SU-DHL-6 (cell line): ENCODE measurements at regions not wholly inside any gene's neighbourhood (a gene's known extent, or its start where the extent isn't known, plus 50 kb on each side); places are given as distances from the start of the nearest gene placed in this dataset.

ENCODE experiments used
- H2AFZ ChIP-seq: fragments of 200-600 bp; sonication (generic); 2 replicates; pipeline ENCODE4 v1.6.1; 2014; ENCODE audit warnings: low read depth, mild to moderate bottlenecking, moderate library complexity, mixed read lengths, antibody characterized with exemption, low read length; ENCODE audit not compliant: severe bottlenecking
- H3F3A ChIP-seq: fragments of 200-600 bp; shearing (Covaris generic); 2 replicates; pipeline ENCODE4 v1.6.0; 2016; ENCODE audit warnings: antibody characterized with exemption, mild to moderate bottlenecking; ENCODE audit not compliant: insufficient read depth
- H3K27ac ChIP-seq: fragments of 200-600 bp; sonication (generic); 2 replicates; pipeline ENCODE4 v1.5.1; 2016; ENCODE audit warnings: low read depth, mild to moderate bottlenecking, low read length, moderate library complexity, mixed read lengths
- H3K27me3 ChIP-seq: fragments of 200-600 bp; sonication (generic), shearing (Covaris generic); 2 replicates; pipeline ENCODE4 v1.6.0; 2014; ENCODE audit warnings: mild to moderate bottlenecking, low read length
- H3K36me3 ChIP-seq: fragments of 200-600 bp; sonication (generic); 2 replicates; pipeline ENCODE4 v1.6.1; 2014; ENCODE audit warnings: mild to moderate bottlenecking, low read length, mixed read lengths
- H3K4me2 ChIP-seq: fragments of 300-600, 200-600 bp; shearing (Covaris generic), sonication (generic); 2 replicates; pipeline ENCODE4 v1.6.0; 2014; ENCODE audit warnings: low read length, low read depth, mild to moderate bottlenecking; ENCODE audit not compliant: poor library complexity, severe bottlenecking
- H3K4me3 ChIP-seq: fragments of 200-600 bp; sonication (generic); 2 replicates; pipeline ENCODE4 v1.5.1; 2014; ENCODE audit warnings: antibody characterized with exemption, low read length, mild to moderate bottlenecking, mixed read lengths; ENCODE audit not compliant: insufficient read depth, poor library complexity, severe bottlenecking
- H3K79me2 ChIP-seq: fragments of 200-600 bp; sonication (generic); 2 replicates; pipeline ENCODE4 v1.6.1; 2014; ENCODE audit warnings: mild to moderate bottlenecking, low read length, moderate library complexity; ENCODE audit not compliant: insufficient read depth
- H3K9ac ChIP-seq: fragments of 200-600 bp; sonication (generic); 2 replicates; pipeline ENCODE4 v1.7.0; 2014; ENCODE audit warnings: mild to moderate bottlenecking, low read length
- H3K9me2 ChIP-seq: fragments of 200-600 bp; sonication (generic); replicated peaks from 2 replicates; pipeline ENCODE4 v1.6.1; 2014; ENCODE audit warnings: low read length; ENCODE audit not compliant: insufficient read depth
- H3K9me3 ChIP-seq: fragments of 200-600 bp; sonication (generic); 2 replicates; pipeline ENCODE4 v1.6.1; 2014; ENCODE audit warnings: low read length, mixed read lengths; ENCODE audit not compliant: insufficient read depth
- H4K20me1 ChIP-seq: fragments of 200-600 bp; sonication (generic); 2 replicates; pipeline ENCODE4 v1.6.1; 2014; ENCODE audit warnings: low read depth, mild to moderate bottlenecking, antibody characterized with exemption, low read length, moderate library complexity, mixed read lengths
- EZH2phosphoT487 ChIP-seq: fragments of 200-600 bp; sonication (generic), shearing (Covaris generic); conservative IDR thresholded peaks from 2 replicates; pipeline ENCODE4 v1.6.1; 2018; ENCODE audit warnings: mild to moderate bottlenecking, antibody characterized with exemption, low read length, moderate library complexity, mixed read lengths
- TF ChIP-seq, protein P1 (sequence below): fragments of 200-600 bp; sonication (generic); IDR thresholded peaks from one replicate; pipeline ENCODE4 v1.5.1; 2017; ENCODE audit warnings: antibody characterized with exemption, mild to moderate bottlenecking, low read length, moderate library complexity; ENCODE audit not compliant: insufficient read depth, poor library complexity, severe bottlenecking

DNA sequence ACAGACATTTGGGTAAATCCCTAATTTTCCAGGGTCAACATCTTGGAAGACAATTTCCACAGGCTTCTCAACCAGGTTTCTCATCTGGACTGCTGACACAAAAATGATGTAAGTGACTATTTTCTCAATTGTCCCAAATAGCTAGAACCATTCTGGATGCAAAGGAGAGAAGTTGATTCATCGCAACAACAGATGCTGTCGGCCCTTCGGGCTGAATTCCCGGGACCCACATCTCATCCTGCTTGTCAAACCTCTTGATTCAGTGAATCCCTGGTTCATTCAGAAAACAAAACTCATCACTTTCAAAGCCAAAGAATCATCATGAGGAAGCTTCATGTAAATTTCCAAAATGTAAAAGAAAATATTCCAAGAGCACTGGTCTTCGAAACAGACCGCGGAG, 251.8 kb downstream of the NPHP4 start:
- TF ChIP-seq EZH2phosphoT487: no peak
- TF ChIP-seq, protein P1, sequence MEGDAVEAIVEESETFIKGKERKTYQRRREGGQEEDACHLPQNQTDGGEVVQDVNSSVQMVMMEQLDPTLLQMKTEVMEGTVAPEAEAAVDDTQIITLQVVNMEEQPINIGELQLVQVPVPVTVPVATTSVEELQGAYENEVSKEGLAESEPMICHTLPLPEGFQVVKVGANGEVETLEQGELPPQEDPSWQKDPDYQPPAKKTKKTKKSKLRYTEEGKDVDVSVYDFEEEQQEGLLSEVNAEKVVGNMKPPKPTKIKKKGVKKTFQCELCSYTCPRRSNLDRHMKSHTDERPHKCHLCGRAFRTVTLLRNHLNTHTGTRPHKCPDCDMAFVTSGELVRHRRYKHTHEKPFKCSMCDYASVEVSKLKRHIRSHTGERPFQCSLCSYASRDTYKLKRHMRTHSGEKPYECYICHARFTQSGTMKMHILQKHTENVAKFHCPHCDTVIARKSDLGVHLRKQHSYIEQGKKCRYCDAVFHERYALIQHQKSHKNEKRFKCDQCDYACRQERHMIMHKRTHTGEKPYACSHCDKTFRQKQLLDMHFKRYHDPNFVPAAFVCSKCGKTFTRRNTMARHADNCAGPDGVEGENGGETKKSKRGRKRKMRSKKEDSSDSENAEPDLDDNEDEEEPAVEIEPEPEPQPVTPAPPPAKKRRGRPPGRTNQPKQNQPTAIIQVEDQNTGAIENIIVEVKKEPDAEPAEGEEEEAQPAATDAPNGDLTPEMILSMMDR: no peak
- Histone ChIP-seq H3K27ac (no peak overlapping the region), H3F3A (no peaks in the 10 kb centered on the region), H3K4me2 (no peak overlapping the region), H2AFZ (no peak overlapping the region), H3K4me3 (no peak overlapping the region), H3K9me2 (no peaks in the 10 kb centered on the region), H4K20me1 (no peaks in the 10 kb centered on the region), H3K9ac (no peak overlapping the region), H3K79me2 (no peaks in the 10 kb centered on the region), H3K27me3 (no peaks in the 10 kb centered on the region), H3K9me3 (no peaks in the 10 kb centered on the region), H3K36me3 (no peaks in the 10 kb centered on the region)

DNA sequence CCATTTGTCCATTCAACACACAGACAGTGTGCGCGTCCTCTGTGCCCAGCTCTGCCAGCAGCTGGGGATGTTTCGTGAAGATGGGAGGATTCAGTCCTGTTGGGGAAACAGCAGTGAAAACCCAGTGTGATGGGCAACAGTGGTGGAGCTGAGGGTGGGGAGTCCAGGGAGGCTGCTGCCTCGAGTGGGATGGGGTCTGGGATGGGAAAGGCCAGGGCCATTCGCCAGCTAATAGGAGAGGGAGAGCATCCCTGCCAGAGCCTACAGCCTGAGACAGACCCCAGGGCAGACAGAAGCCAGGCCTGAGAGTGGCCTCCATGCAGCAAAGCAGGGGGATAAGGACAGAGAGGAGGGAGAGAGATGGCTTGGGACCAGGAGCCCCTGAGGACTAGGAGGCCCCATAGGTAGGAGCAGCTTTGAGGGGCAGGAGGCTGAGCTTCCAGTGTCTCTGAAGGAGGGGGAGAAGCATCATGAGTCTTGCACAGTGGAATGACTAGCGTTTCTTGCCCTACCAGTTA, 252.6 kb downstream of the NPHP4 start:
- Histone ChIP-seq H3K36me3 (no peaks in the 10 kb centered on the region), H3K9me3 (no peaks in the 10 kb centered on the region), H3K4me3 (no peak overlapping the region), H3K27me3 (no peaks in the 10 kb centered on the region), H3F3A (no peaks in the 10 kb centered on the region), H4K20me1 (no peaks in the 10 kb centered on the region), H3K9me2 (no peaks in the 10 kb centered on the region), H2AFZ (no peak overlapping the region), H3K79me2 (no peaks in the 10 kb centered on the region), H3K9ac (no peak overlapping the region), H3K27ac (no peak overlapping the region), H3K4me2 (no peak overlapping the region)
- TF ChIP-seq, protein P1: no peak
- no peak for TF ChIP-seq EZH2phosphoT487

DNA sequence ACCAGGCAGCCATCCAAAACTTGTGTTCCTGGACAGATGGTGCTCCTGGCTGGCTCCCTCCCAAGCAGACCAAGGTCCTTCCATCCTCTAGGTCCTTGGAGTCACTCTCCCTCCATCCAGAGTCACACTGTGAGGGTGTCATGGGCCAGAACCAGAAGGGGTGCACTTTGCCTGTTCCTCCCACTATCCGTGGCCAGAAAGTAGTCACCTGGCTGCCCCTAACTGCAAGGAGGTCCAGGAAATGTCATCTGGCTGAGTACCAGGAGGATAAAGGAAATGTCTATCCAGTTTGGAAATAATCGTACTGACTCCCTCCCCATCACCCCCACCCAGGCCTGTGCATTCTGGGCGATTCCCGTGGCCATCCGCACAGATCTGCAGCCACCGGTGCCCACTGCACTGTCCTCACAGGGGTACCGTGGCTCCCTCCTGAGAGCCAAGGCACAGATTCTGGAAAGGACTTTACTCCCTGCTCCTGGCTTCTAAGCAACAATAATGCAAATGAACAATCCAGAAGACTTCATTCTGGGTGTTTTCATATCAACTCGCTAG, 253.2 kb downstream of the NPHP4 start:
- Histone ChIP-seq H3K27me3 (no peaks in the 10 kb centered on the region), H3K4me3 (no peak overlapping the region), H3K36me3 (no peaks in the 10 kb centered on the region), H3K9ac (no peak overlapping the region), H3K9me2 (no peaks in the 10 kb centered on the region), H3K4me2 (no peak overlapping the region), H3F3A (no peaks in the 10 kb centered on the region), H3K79me2 (no peaks in the 10 kb centered on the region), H4K20me1 (no peaks in the 10 kb centered on the region), H3K27ac (no peak overlapping the region), H2AFZ (no peak overlapping the region), H3K9me3 (no peaks in the 10 kb centered on the region)
- TF ChIP-seq EZH2phosphoT487: no peak
- TF ChIP-seq, protein P1: no peak
